ENCODE measurements at regions not wholly inside any gene's neighbourhood (a gene's known extent, or its start where the extent isn't known, plus 50 kb on each side); places are given as distances from the start of the nearest gene placed in this dataset.

DNA sequence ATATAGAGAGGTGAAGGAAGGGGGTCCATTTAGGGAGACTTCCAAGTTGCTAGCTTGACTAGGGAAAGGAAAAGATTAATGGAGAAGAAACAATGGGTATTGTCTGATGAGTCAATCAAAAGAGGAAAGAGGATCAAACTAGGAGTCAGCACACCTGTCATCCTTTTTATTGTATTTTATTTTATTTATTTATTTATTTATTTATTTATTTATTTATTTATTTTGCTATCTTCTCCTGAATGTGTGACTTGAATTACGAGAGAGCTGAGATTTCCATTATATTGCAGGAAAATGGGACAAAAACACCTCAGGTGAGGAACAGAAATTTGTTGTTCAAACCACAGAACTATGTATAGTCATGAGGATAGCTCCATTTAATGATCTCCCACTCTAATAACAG is 58.9 kb downstream of the NUDT11 start:
- no peaks in the 10 kb centered on the region for H3K27me3 ChIP-seq (ENCODE audit: control insufficient read depth, insufficient read depth, low read length)
- no peaks in the 10 kb centered on the region for H3K4me1 ChIP-seq (ENCODE audit: control insufficient read depth, insufficient read depth, low read length)
- H3K4me3 ChIP-seq (ENCODE audit: low read length) = no peak overlapping the region
- H3K36me3 ChIP-seq (ENCODE audit: control insufficient read depth, insufficient read depth, low read length) = no peaks in the 10 kb centered on the region
- H3K27ac ChIP-seq (ENCODE audit: low read depth, low read length) = no peak overlapping the region
- no peak overlapping the region for H3K9ac ChIP-seq (ENCODE audit: low read length)

DNA sequence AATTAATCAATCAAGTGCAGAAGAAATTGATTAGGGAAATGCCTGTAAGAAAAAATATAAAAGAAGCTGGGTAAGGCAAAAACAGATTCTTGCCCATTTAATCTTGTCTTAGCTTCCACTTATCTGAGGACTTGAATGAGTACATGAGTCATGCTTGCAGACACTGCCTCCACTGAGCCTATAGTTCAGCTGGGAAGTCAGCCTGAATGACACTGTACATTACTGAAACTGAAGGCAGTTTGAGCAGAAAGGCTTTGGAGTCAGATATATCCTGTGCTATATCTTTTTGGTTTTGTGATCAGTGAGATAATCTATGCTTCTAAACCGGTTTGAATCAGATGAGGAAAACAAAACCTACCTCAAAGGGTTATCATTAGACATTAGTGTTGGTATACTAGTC is 61.3 kb downstream of the NUDT11 start:
- Histone ChIP-seq H3K4me1 (ENCODE audit: control insufficient read depth, insufficient read depth, low read length) (no peaks in the 10 kb centered on the region), H3K27ac (ENCODE audit: low read depth, low read length) (no peak overlapping the region), H3K4me3 (ENCODE audit: low read length) (no peak overlapping the region), H3K36me3 (ENCODE audit: control insufficient read depth, insufficient read depth, low read length) (no peaks in the 10 kb centered on the region), H3K9ac (ENCODE audit: low read length) (no peak overlapping the region), H3K27me3 (ENCODE audit: control insufficient read depth, insufficient read depth, low read length) (no peaks in the 10 kb centered on the region)

DNA sequence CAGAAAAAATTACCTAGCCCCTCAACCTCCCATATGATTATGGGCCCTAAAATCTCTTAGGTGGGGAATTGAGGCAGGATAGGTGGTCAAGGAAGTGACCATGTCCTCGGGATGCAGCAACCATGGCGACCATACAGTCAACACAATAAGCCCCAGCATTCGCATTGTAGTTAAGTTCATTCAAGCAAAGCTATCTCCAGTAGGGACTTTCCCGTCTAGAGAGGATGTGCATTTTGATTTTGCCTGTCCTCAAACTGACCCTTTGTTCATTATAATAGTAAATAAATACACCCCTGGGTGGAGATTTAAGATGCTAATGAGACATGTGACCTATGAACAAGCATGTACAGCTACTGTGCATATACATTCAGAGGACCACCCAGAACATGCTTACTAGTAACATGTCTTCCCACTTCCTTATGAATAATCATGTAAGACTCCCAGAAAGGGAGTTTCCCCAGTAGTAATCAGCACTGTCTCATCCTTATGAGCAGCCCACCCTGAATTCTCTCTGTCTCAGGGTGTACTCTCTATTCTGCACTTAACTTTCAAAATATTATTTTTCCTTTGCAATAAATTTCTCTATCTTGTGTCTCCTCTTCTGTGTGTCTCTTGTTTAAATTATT is 74.3 kb downstream of the NUDT11 start:
- no peaks in the 10 kb centered on the region for H3K27me3 ChIP-seq (ENCODE audit: control insufficient read depth, insufficient read depth, low read length)
- H3K36me3 ChIP-seq (ENCODE audit: control insufficient read depth, insufficient read depth, low read length) = no peaks in the 10 kb centered on the region
- no peak overlapping the region for H3K4me3 ChIP-seq (ENCODE audit: low read length)
- no peak overlapping the region for H3K9ac ChIP-seq (ENCODE audit: low read length)
- no peaks in the 10 kb centered on the region for H3K4me1 ChIP-seq (ENCODE audit: control insufficient read depth, insufficient read depth, low read length)
- no peak overlapping the region for H3K27ac ChIP-seq (ENCODE audit: low read depth, low read length)

DNA sequence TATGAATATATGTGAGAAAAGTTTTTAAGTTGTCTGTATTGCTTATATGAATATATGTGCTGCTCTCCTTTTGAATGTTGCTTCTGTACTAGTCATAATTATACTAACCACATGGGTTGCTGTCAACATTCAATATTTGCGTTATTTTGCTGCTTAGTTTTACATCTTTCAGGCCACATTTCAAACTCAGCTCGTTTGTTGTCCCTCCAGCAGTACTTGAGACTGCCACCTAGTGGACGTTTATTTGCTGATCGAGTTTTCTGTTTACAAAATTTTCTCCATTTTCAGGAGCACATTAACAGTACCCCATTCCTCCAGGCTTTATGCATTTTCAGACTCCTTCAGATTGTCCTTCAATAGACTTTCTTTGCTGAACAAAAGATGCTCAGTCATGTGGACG is 75.8 kb downstream of the NUDT11 start:
- Histone ChIP-seq H3K9ac (ENCODE audit: low read length) (no peak overlapping the region), H3K4me1 (ENCODE audit: control insufficient read depth, insufficient read depth, low read length) (no peaks in the 10 kb centered on the region), H3K4me3 (ENCODE audit: low read length) (no peak overlapping the region), H3K36me3 (ENCODE audit: control insufficient read depth, insufficient read depth, low read length) (no peaks in the 10 kb centered on the region), H3K27me3 (ENCODE audit: control insufficient read depth, insufficient read depth, low read length) (no peaks in the 10 kb centered on the region), H3K27ac (ENCODE audit: low read depth, low read length) (no peak overlapping the region)

DNA sequence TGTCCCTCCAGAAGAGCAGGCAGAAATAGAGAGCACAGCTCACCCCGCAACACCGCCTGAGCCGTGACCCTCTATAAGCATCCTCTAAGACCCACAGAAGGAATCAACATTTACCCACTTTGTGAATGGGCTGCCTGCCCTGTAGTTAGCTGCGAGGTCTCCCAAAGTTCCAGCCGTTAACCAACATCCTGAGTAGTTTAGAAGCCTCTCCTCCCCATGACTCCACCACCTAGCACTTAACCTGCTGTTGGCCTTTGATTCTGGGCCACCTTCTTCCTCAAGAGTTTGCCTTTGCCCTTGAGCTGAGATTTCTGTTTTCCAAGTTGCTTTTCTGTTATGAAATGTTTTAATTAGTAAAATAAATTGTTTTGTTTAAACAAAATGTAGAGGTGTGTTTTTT is 75.8 kb downstream of the NUDT10 start:
- Histone ChIP-seq H3K4me1 (ENCODE audit: control insufficient read depth, insufficient read depth, low read length) (no peaks in the 10 kb centered on the region), H3K4me3 (ENCODE audit: low read length) (no peak overlapping the region), H3K27me3 (ENCODE audit: control insufficient read depth, insufficient read depth, low read length) (no peaks in the 10 kb centered on the region), H3K9ac (ENCODE audit: low read length) (no peak overlapping the region), H3K27ac (ENCODE audit: low read depth, low read length) (no peak overlapping the region), H3K36me3 (ENCODE audit: control insufficient read depth, insufficient read depth, low read length) (no peaks in the 10 kb centered on the region)

DNA sequence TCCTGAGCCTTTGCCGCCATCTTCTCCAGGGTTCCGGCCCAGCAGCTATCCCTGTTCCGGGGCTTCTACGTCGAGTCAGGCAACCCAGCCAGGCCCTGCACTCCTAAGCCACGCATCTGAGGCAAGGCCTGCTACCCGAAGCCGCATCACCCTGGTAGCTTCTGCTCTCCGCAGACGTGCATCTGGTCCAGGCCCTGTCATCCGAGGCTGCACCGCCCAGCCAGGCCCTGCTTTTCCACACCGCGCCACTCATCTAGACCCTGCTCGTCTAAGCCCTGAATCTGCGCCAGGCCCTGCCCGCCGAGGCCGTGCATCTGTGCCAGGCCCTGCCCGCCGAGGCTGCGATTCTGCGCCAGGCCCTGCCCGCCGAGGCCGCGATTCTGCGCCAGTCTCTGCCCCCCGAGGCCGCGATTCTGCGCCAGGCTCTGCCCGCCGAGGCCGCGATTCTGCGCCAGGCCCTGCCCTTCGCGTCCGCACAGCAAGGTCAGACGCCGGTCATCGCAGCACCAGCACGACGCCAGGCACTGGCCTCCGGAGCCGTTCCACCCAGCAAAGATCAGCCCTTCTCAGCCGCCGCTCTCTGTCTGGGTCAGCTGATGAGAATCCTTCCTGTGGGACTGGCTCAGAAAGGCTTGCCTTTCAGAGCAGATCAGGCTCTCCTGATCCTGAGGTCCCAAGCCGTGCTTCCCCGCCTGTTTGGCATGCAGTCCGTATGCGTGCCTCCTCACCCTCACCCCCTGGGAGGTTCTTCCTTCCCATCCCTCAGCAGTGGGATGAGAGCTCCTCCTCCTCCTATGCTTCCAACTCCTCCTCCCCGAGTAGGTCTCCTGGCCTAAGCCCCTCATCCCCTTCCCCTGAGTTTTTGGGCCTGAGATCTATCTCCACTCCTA is 75.1 kb downstream of the NUDT10 start:
- Histone ChIP-seq H3K4me3 (ENCODE audit: low read length) (no peak overlapping the region), H3K27ac (ENCODE audit: low read depth, low read length) (no peak overlapping the region), H3K9ac (ENCODE audit: low read length) (no peak overlapping the region), H3K36me3 (ENCODE audit: control insufficient read depth, insufficient read depth, low read length) (no peaks in the 10 kb centered on the region), H3K4me1 (ENCODE audit: control insufficient read depth, insufficient read depth, low read length) (no peaks in the 10 kb centered on the region), H3K27me3 (ENCODE audit: control insufficient read depth, insufficient read depth, low read length) (no peaks in the 10 kb centered on the region)

DNA sequence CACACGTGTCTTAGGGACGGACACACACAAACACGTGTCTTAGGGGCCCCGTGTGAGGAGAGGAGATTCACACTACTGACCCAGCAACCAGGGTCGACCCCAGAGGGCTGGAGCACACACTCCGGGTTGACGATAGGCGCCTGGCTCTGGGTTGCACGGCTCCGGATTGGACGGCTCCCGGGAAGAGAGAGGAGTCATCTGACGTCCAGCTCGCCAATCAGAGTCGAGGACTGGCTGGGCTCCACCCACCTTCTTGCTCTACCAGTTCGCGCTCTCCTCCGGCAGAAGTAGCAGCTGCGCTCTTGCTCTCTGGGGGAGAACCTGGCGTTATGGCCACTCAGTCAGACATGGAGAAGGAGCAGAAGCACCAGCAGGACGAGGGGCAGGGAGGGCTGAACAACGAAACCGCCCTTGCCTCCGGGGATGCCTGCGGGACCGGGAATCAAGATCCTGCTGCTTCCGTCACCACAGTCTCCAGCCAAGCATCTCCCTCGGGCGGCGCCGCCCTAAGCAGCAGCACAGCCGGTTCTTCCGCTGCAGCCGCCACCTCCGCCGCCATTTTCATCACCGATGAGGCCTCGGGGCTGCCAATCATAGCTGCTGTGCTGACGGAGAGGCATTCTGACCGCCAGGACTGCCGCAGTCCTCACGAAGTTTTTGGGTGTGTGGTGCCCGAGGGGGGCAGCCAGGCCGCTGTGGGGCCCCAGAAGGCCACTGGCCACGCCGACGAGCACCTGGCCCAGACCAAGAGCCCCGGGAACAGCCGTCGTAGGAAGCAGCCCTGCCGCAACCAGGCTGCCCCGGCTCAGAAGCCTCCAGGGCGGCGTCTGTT is 74.3 kb downstream of the NUDT10 start:
- Histone ChIP-seq H3K9ac (ENCODE audit: low read length) (no peak overlapping the region), H3K4me1 (ENCODE audit: control insufficient read depth, insufficient read depth, low read length) (no peaks in the 10 kb centered on the region), H3K36me3 (ENCODE audit: control insufficient read depth, insufficient read depth, low read length) (no peaks in the 10 kb centered on the region), H3K27me3 (ENCODE audit: control insufficient read depth, insufficient read depth, low read length) (no peaks in the 10 kb centered on the region), H3K4me3 (ENCODE audit: low read length) (no peak overlapping the region), H3K27ac (ENCODE audit: low read depth, low read length) (no peak overlapping the region)

DNA sequence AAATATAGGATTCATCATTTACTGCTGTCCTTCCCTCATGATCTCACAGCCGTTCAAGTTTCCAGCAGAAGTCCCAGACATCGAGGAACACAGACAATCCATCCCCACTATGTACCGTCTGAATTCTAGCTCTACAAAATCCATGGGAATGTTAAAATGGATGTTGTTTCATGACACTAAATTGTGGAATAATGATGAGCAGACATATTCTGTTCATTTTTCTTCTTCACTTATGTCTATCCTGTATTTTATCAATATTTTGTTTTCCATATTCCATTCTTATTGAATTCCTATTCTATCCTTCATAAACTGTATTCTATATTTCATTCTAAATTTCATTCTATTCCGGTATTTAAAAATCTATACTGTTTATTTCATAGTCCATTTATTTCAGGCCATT is 71.8 kb downstream of the NUDT10 start:
- Histone ChIP-seq H3K27me3 (ENCODE audit: control insufficient read depth, insufficient read depth, low read length) (no peaks in the 10 kb centered on the region), H3K27ac (ENCODE audit: low read depth, low read length) (no peak overlapping the region), H3K36me3 (ENCODE audit: control insufficient read depth, insufficient read depth, low read length) (no peaks in the 10 kb centered on the region)

DNA sequence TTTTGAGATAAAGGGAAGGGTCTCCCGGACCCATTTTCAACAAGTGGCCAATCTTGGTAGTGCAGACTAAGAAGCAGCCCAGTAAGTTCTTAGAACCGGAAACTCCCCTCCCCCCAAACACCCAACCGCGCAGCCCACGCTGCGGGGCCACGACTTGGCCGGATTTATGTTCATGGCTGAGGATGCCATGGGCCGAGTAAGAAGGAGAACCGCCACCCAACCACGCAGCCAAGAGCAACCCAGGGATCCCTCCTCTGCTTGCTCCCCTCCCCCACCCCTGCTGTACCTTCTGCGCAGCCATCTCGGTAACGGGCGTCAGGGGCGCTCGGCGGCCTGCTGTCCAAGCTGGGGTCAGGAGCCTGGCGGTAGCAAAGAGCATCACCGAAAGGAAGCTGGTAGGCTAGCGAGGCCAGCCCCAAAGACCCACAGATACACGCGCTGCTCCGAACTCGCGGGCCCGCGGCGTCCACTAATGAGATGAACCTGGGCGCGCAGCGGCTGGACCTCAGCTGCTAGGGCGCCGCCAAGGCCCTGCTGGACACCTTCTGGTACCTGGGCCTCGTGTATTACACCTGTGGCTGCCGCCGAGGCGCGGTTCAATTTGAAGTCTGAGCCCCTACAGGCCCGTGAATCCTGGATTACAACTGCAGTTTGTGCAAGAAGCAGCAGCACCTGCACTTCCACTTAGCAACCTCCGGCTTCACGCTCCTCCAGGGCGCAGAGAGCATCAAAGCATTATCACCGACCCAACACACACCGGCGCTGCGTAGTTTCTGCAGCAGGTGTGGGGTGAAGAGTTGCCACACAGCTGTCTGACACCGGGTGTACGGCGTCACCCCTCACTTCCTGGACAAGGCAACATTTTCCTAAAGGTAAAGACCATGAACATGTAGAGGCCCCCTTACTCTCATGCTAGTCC is 63.4 kb downstream of the NUDT10 start:
- no peak overlapping the region for H3K27ac ChIP-seq (ENCODE audit: low read depth, low read length)
- H3K4me1 ChIP-seq (ENCODE audit: control insufficient read depth, insufficient read depth, low read length) = no peaks in the 10 kb centered on the region
- H3K27me3 ChIP-seq (ENCODE audit: control insufficient read depth, insufficient read depth, low read length) = peaks cover 2% of the 10 kb centered on the region
- no peaks in the 10 kb centered on the region for H3K36me3 ChIP-seq (ENCODE audit: control insufficient read depth, insufficient read depth, low read length)
- no peak overlapping the region for H3K9ac ChIP-seq (ENCODE audit: low read length)
- peak overlapping the region; percentile 55 for H3K4me3 ChIP-seq (ENCODE audit: low read length)

More for the DNA sequence above, 71.8 kb downstream of the NUDT10 start:
- Histone ChIP-seq H3K4me1 (ENCODE audit: control insufficient read depth, insufficient read depth, low read length) (no peaks in the 10 kb centered on the region), H3K9ac (ENCODE audit: low read length) (no peak overlapping the region), H3K4me3 (ENCODE audit: low read length) (no peak overlapping the region)

DNA sequence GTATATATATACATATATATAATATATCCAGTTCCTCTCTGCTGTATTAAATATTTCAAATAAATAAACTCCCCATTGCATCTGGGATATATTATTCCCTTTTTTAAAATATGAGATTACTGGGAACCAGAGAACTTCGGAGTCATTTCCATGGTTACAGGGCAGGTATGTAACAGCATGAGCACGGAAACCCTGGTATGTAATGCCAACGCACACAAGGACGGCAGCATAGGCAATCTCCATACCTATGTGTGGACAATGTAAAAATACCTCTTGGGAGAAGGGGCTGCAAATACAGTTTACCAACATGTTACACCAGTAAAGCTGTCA is 62.8 kb downstream of the NUDT10 start:
- Histone ChIP-seq H3K4me1 (ENCODE audit: control insufficient read depth, insufficient read depth, low read length) (no peaks in the 10 kb centered on the region), H3K27me3 (ENCODE audit: control insufficient read depth, insufficient read depth, low read length) (peaks cover 2% of the 10 kb centered on the region), H3K27ac (ENCODE audit: low read depth, low read length) (no peak overlapping the region), H3K36me3 (ENCODE audit: control insufficient read depth, insufficient read depth, low read length) (no peaks in the 10 kb centered on the region), H3K4me3 (ENCODE audit: low read length) (peak overlapping the region; percentile 55), H3K9ac (ENCODE audit: low read length) (no peak overlapping the region)

Data from rectal smooth muscle tissue (tissue), 1 donor.